LNCaP clone FGC (cell line): ENCODE measurements at regions not wholly inside any gene's neighbourhood (a gene's known extent, or its start where the extent isn't known, plus 50 kb on each side); places are given as distances from the start of the nearest gene placed in this dataset.

Experiments used
- DNase-seq: peaks from one replicate; pipeline ENCODE4 v3.0.0-alpha.2; 2011; ENCODE audit warnings: low read depth
- H3K4me3 ChIP-seq: 2 replicates; pipeline ENCODE4 v1.5.1; 2011; ENCODE audit warnings: mild to moderate bottlenecking, low read depth, low read length, control low read depth
- TF ChIP-seq, protein P1 (sequence below): IDR thresholded peaks from 2 replicates; pipeline ENCODE4 v1.5.1; 2012; ENCODE audit warnings: mild to moderate bottlenecking; ENCODE audit not compliant: control insufficient read depth, insufficient read depth; ENCODE audit errors: extremely low read depth

DNA sequence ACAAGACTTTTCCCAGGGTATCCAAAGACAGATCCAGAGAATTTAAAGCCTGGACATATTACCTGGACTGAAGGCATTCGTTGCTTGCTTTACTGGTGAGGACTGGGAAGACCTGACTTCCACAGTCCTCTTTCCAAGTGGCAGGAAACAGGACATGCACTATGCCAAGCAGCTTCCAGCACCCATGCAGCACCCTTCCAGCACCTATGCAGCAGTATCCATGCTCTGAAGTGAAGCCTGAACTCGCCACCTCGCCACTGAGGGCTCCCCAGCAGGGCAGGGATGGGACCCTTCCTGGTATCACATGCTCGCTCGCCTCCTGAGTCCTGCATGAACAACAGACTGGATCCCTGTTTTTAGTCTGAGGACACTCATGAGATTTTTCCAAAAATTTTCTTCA, 189.9 kb upstream of the KLF14 start:
- H3K4me3 ChIP-seq: no peak overlapping the region
- DNase-seq: no peak
- TF ChIP-seq, protein P1, sequence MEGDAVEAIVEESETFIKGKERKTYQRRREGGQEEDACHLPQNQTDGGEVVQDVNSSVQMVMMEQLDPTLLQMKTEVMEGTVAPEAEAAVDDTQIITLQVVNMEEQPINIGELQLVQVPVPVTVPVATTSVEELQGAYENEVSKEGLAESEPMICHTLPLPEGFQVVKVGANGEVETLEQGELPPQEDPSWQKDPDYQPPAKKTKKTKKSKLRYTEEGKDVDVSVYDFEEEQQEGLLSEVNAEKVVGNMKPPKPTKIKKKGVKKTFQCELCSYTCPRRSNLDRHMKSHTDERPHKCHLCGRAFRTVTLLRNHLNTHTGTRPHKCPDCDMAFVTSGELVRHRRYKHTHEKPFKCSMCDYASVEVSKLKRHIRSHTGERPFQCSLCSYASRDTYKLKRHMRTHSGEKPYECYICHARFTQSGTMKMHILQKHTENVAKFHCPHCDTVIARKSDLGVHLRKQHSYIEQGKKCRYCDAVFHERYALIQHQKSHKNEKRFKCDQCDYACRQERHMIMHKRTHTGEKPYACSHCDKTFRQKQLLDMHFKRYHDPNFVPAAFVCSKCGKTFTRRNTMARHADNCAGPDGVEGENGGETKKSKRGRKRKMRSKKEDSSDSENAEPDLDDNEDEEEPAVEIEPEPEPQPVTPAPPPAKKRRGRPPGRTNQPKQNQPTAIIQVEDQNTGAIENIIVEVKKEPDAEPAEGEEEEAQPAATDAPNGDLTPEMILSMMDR: no peak

DNA sequence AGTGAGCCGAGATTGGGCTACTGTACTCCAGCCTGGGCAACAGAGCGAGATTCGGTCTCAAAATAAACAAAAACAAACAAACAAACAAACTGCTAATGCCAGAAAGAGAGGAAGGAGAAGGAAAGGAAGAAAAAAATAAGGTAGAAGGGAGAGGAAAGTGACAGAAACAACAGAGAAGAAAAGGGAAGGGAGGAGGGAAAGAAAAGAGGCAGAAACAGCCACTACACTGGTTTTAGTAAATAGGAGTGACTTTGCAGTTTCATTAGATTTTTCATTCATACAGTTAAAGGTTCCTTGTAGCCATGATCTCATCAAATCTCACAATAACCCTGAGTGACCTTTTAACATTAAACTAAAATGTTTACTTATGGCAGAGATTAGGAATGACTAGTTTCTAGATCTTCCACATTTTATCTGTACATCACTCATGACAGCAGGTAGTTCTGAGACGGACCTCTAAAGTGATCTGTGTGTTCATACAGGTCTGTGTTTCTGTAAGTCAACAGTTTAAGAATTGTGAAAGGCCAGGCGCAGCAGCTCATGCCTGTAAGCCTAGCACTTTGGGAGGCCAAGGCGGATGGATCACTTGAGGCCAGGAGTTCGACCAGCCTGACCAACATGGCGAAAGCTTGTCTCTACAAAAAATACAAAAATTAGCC, 191.3 kb upstream of the KLF14 start:
- DNase-seq: peak; percentile 83
- no peak overlapping the region for H3K4me3 ChIP-seq
- TF ChIP-seq, protein P1: no peak

DNA sequence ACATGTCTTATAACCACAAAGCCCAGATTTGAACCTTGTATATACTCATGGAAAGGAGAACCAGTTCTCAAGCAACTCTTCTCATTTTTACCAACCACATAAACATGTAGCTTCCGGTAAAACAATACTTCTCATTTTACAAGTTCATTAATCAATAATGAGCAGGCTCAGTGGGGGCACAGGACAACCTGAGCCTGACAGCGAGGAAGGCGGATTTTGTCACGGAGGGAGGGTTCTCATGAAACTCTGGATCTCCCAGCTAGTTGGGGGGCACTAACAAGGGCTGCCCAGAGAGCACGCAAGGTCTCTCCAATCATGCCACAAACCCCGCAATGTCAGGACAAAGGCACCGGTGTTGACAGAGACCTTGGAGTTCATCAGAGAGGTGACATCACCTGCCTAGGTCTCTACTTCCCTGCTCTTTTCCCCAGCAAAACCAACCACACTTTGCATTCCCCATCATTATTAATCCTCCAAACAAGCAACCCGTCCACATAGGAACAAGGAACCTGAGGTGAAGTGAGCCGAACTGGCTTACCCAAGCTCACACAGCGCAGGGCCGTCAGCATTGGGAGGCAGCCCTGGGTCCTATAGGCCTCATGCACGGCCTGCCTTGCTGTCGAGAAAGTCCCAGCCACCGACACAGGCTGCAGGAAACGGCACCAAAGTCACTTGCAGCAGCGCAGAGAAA, 192.1 kb upstream of the KLF14 start:
- DNase-seq: no peak
- TF ChIP-seq, protein P1: no peak
- H3K4me3 ChIP-seq: no peak overlapping the region

DNA sequence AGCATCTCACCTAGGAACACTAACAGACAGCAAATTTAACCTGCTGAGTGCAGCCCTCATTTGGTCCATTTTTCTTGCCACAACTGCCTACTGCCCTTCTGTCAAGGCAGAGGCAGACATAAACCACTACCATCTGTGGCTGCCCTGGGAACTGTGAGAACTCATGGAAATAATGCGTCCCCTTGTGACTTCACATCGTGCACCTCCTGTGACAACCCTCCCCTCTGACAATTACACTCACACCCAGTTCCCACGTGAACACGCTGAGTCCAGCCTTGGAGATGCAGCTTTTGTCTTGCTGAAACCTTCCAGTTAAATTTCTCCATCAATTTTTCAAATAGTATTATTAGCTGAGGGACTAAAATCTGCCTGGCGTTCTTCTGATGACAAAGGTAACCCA, 193.1 kb upstream of the KLF14 start:
- no peak for DNase-seq
- TF ChIP-seq, protein P1: no peak
- H3K4me3 ChIP-seq: no peak overlapping the region

DNA sequence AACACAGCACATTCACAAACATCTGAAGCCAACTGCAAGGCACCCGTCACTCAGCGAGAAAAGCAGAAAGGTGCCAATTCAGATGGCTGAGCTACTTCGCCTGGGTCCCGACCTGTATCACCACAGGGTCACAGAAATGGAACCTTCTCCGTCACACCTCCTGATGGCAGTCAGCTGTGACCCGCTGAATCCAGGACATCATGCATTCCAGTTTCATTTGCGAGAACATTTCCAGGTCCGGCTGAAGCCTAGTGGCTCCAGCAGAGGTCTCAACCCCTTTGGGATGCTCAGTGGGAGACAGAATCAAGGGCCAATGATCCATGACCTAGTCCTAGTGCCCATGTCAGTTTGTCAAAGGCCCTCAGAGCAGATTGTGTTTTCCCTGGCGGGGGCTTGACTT, 193.6 kb upstream of the KLF14 start:
- H3K4me3 ChIP-seq: no peak overlapping the region
- TF ChIP-seq, protein P1: no peak
- DNase-seq: no peak

DNA sequence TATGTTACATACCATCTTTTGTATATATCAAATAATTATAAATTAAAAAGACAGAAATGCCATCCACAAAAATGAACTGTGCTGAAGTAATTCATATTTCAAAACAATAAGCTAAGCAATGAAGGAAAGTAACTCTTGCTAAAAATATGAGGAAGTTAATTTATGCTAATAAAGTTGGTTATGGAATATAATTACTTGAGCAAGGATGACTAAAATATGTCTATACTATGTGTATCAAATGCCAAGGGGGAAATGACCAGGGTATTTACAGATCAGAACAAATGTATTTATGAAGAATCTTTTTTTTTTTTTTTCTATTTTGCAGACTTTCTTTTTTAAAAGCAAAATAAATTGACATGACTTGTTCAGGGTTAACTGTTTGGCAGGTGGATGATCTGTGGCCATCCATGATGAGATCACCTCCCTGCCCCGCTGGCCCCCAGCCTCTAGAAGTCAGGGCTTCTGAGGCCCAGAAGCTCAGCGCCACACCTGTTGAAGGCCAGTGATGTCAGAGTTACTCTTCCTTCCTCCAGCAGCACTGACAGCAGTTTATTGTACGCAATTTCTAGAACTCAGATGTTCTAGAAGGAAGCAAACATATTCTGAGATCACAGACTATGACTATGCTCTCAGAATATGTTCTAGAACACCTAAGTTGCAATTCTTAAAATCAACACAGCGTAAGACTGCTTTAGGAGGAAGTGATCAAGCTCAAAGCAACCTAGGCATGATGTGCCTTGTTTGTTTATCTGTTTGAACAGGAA, 196.1 kb upstream of the KLF14 start:
- peak; percentile 78 for DNase-seq
- TF ChIP-seq, protein P1: no peak
- H3K4me3 ChIP-seq: no peak overlapping the region
